GM06990 (cell line): ENCODE measurements at regions not wholly inside any gene's neighbourhood (a gene's known extent, or its start where the extent isn't known, plus 50 kb on each side); places are given as distances from the start of the nearest gene placed in this dataset.

Source experiments
- DNase-seq: peaks from one replicate; pipeline ENCODE4 v3.0.0-alpha.2; 2011; ENCODE audit not compliant: insufficient read length; ENCODE audit errors: extremely low read depth
- H3K27me3 ChIP-seq: replicated peaks from 2 replicates; pipeline ENCODE4 v1.6.0; 2011; ENCODE audit warnings: low read length; ENCODE audit not compliant: control insufficient read depth, insufficient read depth
- H3K36me3 ChIP-seq: 2 replicates; pipeline ENCODE4 v1.5.1; 2011; ENCODE audit warnings: low read length; ENCODE audit not compliant: control insufficient read depth, insufficient read depth
- H3K4me3 ChIP-seq: replicated peaks from 2 replicates; pipeline ENCODE4 v1.5.1; 2011; ENCODE audit warnings: low read depth, mild to moderate bottlenecking, control low read depth, low read length
- TF ChIP-seq, protein P1 (sequence below): IDR thresholded peaks from 2 replicates; pipeline ENCODE4 v1.5.1; 2011; ENCODE audit warnings: low read length, control low read depth, mild to moderate bottlenecking, inconsistent platforms; ENCODE audit not compliant: insufficient read depth, poor library complexity, severe bottlenecking

DNA sequence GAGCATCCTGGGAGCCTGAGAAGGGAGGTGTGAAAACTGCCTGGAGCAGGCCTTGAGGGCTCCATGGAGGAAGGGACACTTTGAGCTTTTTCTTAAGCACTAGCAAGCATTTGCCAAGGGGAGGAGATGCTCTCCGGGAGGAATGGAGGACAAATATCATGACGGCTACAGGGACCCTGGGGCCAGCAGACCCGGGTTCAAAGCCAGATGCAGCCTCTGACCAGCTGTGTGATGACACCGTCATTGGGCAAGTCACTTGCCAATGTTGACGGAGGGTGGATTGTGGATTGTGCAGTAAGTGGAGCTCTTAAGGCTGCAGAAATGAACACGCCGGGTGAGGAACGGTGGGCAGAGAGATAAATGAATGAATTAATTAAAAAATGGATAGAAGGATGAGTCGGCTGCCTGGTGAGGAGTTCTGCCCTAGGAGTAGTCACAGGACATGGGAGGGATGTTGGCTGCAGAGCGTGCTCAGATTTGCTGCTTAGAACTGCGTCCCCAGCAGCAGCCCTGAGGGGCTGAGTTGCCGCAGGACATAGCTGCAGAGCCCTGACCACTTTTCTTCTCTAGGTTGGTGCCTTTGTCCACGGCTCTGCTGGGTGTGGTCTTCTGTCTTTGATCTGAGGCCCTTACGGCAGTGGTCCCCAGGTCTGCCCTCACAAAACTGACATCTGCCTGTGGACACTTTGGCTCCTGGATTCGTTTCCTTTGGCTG, 507.6 kb downstream of the NPHP4 start:
- no peak overlapping the region for H3K4me3 ChIP-seq
- DNase-seq: no peak
- H3K27me3 ChIP-seq: no peaks in the 10 kb centered on the region; the same call in 1 of the 2 replicates
- no peaks in the 10 kb centered on the region for H3K36me3 ChIP-seq
- TF ChIP-seq, protein P1, sequence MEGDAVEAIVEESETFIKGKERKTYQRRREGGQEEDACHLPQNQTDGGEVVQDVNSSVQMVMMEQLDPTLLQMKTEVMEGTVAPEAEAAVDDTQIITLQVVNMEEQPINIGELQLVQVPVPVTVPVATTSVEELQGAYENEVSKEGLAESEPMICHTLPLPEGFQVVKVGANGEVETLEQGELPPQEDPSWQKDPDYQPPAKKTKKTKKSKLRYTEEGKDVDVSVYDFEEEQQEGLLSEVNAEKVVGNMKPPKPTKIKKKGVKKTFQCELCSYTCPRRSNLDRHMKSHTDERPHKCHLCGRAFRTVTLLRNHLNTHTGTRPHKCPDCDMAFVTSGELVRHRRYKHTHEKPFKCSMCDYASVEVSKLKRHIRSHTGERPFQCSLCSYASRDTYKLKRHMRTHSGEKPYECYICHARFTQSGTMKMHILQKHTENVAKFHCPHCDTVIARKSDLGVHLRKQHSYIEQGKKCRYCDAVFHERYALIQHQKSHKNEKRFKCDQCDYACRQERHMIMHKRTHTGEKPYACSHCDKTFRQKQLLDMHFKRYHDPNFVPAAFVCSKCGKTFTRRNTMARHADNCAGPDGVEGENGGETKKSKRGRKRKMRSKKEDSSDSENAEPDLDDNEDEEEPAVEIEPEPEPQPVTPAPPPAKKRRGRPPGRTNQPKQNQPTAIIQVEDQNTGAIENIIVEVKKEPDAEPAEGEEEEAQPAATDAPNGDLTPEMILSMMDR: no peak

DNA sequence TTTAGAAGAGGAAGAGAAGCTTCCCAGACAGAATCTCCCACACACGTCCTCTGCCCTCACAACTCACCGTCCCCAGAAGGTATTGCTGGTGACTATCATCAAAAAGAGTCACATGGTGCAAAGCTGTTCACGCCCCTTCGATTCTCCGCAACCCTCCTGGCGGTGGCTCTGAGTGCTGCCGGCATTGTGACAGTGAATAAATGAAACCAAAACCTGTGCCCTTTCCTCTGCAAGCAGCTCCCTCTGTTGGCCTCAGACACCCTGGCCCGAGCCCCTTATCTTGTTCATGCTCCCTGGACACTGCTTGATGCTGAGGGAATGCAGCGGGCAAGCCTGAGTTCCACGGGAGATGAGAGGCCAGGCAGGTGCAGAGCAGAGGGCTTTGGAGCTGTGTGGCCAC, 510.3 kb downstream of the NPHP4 start:
- TF ChIP-seq, protein P1: no peak
- Histone ChIP-seq H3K4me3 (no peak overlapping the region), H3K36me3 (no peaks in the 10 kb centered on the region), H3K27me3 (no peaks in the 10 kb centered on the region; the same call in 1 of the 2 replicates)
- no peak for DNase-seq

DNA sequence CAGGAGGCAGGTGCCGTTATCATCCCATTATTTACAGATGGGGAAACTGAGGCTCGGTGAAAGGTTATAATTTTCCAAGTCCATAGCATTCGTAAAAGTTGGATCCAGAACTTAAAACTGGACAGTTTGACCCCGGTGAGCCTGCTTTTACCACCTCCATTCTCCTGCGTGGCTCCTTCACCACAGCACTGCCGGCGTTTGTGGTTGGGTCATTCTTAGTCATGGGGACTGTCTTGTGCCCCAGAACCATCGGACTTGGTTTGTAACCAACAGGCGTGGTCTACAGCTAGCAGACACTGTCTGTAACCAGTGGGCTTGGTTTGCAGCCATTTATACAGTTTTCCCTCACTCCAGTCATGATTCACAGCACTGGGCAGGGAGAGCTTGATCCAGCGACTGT, 511.3 kb downstream of the NPHP4 start:
- Histone ChIP-seq H3K4me3 (no peak overlapping the region), H3K27me3 (no peaks in the 10 kb centered on the region; the same call in 1 of the 2 replicates), H3K36me3 (no peaks in the 10 kb centered on the region)
- no peak for DNase-seq
- TF ChIP-seq, protein P1: no peak

DNA sequence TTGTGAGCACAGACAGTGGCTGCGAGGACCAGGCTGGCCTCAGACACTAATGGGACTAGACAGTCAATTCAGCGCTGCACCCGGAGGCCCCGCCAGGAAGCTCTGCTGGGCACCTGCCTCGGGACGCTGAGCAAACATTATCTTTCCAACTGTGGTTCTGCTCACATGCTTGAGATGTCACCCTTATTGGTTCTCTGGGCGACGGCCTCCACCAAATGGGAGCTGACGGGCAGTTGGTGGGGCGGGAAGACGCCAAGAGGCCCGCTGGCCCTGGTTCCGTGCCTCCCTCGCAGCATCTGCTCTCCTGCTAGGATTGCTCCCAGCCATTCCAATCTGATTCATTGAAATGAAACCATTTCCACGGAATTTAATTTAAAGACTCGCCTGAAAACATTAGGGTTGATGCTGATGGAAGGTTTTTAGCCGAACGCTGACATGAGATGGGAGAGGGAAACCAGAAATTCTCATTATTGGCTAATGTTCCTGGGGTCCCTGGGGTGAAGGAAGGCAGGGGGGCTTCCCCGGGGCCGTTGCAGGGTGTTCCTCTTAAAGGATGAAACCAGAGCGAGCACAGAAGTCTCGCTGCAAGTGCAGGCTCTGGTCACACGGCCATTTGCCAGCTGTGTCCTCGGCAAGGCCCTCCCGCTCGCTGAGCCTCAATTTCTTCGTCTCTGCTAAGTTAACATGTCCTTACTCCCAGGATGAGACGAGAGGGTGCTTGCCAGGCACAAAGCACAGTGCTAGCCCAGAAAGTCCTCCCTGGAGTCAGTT, 512.2 kb downstream of the NPHP4 start:
- DNase-seq: no peak
- Histone ChIP-seq H3K4me3 (no peak overlapping the region), H3K36me3 (no peaks in the 10 kb centered on the region), H3K27me3 (no peaks in the 10 kb centered on the region)
- TF ChIP-seq, protein P1: no peak

DNA sequence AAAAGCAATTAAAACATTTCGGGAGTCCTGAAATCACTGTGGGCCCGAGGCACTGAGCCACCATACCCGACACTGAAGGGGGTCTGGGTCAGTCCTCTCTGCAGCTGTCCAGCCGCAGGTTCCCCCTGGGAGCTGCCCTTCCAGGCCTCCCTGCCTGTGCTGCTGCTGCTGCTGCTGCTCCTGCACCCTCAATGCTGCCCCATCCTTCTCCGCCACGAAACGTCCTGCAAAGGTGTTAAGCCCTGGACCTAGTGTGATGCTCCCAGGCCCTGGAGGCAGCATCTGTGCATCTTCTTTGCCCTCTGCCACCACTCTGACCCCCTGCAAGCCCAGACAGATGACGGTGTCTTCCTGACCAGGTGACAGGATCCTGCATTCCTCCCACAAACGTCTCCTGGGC, 513.3 kb downstream of the NPHP4 start:
- DNase-seq: no peak
- H3K36me3 ChIP-seq: no peaks in the 10 kb centered on the region
- no peak overlapping the region for H3K4me3 ChIP-seq
- no peaks in the 10 kb centered on the region for H3K27me3 ChIP-seq
- TF ChIP-seq, protein P1: no peak
